Type B pancreatic cell (in vitro differentiated cells): ENCODE measurements at regions not wholly inside any gene's neighbourhood (a gene's known extent, or its start where the extent isn't known, plus 50 kb on each side); places are given as distances from the start of the nearest gene placed in this dataset.

Source experiments
- DNase-seq: peaks from one replicate; pipeline ENCODE4 v3.0.0; 2021; ENCODE audit warnings: mixed read lengths; ENCODE audit not compliant: unreplicated experiment; ENCODE audit errors: extremely low spot score
- H3K27ac Mint-ChIP-seq: 2 replicates; pipeline ENCODE4 v1.8.0; 2021; ENCODE audit warnings: mild to moderate bottlenecking, mixed read lengths
- H3K27me3 Mint-ChIP-seq: 2 replicates; pipeline ENCODE4 v1.8.0; 2021; ENCODE audit warnings: mixed read lengths
- H3K36me3 Mint-ChIP-seq: 2 replicates; pipeline ENCODE4 v1.8.0; 2021; ENCODE audit warnings: mixed read lengths
- H3K4me1 Mint-ChIP-seq: one replicate; pipeline ENCODE4 v1.8.0; 2021; ENCODE audit warnings: mixed read lengths; ENCODE audit not compliant: unreplicated experiment
- H3K4me3 Mint-ChIP-seq: 2 replicates; pipeline ENCODE4 v1.8.0; 2021; ENCODE audit warnings: mild to moderate bottlenecking, mixed read lengths
- H3K9me3 Mint-ChIP-seq: 2 replicates; pipeline ENCODE4 v1.8.0; 2021; ENCODE audit warnings: mixed read lengths
- CTCF ChIP-seq: fragments of 200-600 bp; sonication (generic); conservative IDR thresholded peaks from 2 replicates; pipeline ENCODE4 v1.5.0; 2021; ENCODE audit warnings: antibody characterized with exemption, mild to moderate bottlenecking

DNA sequence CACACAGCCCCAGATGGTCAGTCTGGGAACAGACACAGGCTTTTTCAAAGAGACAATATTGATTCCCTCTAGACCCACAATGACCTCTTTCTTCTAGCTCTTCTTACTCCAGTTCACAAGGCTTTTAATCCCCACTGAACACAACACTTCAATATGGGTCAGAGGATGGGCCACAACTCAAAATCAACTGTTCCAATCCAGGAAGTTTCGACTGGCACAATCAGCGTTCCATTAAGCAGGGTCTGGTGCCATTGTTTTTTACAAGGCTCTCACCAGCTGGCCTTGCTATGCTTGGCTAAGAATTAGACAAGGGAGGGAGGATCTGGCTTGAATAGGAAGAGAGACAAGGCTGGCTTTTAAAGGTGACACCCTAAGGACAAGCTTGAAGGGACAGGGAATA, 199.4 kb upstream of the SLC24A2 start:
- Mint-ChIP-seq H3K27ac (no peak overlapping the region), H3K27me3 (peaks cover 4% of the 10 kb centered on the region), H3K4me1 (no peaks in the 10 kb centered on the region), H3K4me3 (no peak overlapping the region), H3K36me3 (no peaks in the 10 kb centered on the region), H3K9me3 (no peaks in the 10 kb centered on the region)
- no peak for TF ChIP-seq CTCF
- no peak for DNase-seq

- Mint-ChIP-seq H3K27ac (no peak overlapping the region), H3K27me3 (no peaks in the 10 kb centered on the region), H3K9me3 (no peaks in the 10 kb centered on the region), H3K36me3 (no peaks in the 10 kb centered on the region), H3K4me3 (no peak overlapping the region), H3K4me1 (no peaks in the 10 kb centered on the region)
- DNase-seq: no peak
- TF ChIP-seq CTCF: no peak
Measured at GRCh38 chr9:19985081-19985480, 196.2 kb upstream of the SLC24A2 start.

- H3K4me3 Mint-ChIP-seq: no peak overlapping the region
- no peaks in the 10 kb centered on the region for H3K9me3 Mint-ChIP-seq
- H3K36me3 Mint-ChIP-seq: no peaks in the 10 kb centered on the region
- TF ChIP-seq CTCF: no peak
- no peaks in the 10 kb centered on the region for H3K27me3 Mint-ChIP-seq
- no peak for DNase-seq
- H3K4me1 Mint-ChIP-seq: no peaks in the 10 kb centered on the region
- no peak overlapping the region for H3K27ac Mint-ChIP-seq
Measured at GRCh38 chr9:19976226-19976625, 187.4 kb upstream of the SLC24A2 start.

- H3K36me3 Mint-ChIP-seq: no peaks in the 10 kb centered on the region
- no peak for DNase-seq
- no peaks in the 10 kb centered on the region for H3K9me3 Mint-ChIP-seq
- H3K4me1 Mint-ChIP-seq: no peaks in the 10 kb centered on the region
- H3K4me3 Mint-ChIP-seq: no peak overlapping the region
- TF ChIP-seq CTCF: no peak
- no peaks in the 10 kb centered on the region for H3K27me3 Mint-ChIP-seq
- H3K27ac Mint-ChIP-seq: no peak overlapping the region
Measured at GRCh38 chr9:19975499-19975898, 186.7 kb upstream of the SLC24A2 start.

- Mint-ChIP-seq H3K27ac (no peak overlapping the region), H3K4me3 (no peak overlapping the region), H3K27me3 (no peaks in the 10 kb centered on the region), H3K9me3 (no peaks in the 10 kb centered on the region), H3K36me3 (no peaks in the 10 kb centered on the region), H3K4me1 (peaks cover 18% of the 10 kb centered on the region)
- TF ChIP-seq CTCF: no peak
- DNase-seq: no peak
Measured at GRCh38 chr9:19969721-19970120, 180.9 kb upstream of the SLC24A2 start.

DNA sequence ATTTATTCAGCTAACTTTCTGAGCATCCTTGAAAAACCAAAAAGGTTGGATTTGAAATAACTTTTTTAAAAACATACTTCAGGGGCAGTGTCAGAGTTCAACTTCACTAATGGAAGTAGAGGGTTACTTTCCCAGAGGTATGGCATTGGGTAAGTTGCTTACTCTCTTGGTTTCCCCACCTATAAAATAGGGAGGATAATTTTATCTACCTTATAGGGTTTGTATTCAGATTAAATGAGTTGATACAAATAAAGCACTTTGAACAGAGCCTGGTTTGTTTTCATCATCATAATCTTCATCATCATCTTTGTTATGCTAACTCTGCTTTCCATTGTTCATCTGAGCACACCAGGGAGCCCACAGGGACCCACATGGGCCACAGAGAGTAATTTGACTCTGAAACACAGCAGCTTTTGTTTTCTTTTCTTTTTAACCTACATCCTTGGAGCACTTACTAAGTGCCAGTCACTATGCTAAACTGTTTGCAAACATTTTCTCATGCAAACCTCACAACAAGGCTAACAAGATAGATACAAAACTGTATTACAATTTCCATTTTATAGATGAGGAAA, 179.1 kb upstream of the SLC24A2 start:
- DNase-seq: no peak
- H3K4me1 Mint-ChIP-seq: peaks cover 18% of the 10 kb centered on the region
- no peaks in the 10 kb centered on the region for H3K9me3 Mint-ChIP-seq
- no peaks in the 10 kb centered on the region for H3K36me3 Mint-ChIP-seq
- no peak overlapping the region for H3K27ac Mint-ChIP-seq
- H3K4me3 Mint-ChIP-seq: no peak overlapping the region
- H3K27me3 Mint-ChIP-seq: no peaks in the 10 kb centered on the region
- TF ChIP-seq CTCF: no peak
